ENCODE measurements at regions not wholly inside any gene's neighbourhood (a gene's known extent, or its start where the extent isn't known, plus 50 kb on each side); places are given as distances from the start of the nearest gene placed in this dataset.
"Not testable (repeated sequence)": the region's sequence is repeated elsewhere in the genome, so short reads cannot be mapped to it uniquely, and the experiment has no call there.

DNA sequence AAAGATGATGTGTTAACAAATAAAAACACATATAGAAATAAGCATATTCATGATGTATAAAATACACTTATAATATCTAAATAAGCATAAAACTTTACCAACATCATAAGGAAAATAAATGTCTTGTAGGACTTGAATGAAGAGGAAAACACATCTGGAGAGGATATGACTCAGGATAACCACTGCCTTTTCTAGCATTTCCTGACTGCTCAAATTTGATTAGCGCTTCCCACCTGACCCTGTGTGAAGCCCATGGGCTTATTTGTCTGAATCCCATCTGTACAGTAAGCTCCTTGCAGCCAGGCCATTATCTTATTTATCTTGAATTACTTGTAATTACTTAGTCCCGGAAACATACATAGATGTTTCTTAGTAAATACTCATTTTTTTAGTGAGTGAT, 608.6 kb downstream of the COL12A1 start:
- H3K36me3 ChIP-seq (replicated peaks in 1 of 2; ENCODE audit: insufficient read depth in 1 of 2, low read depth in 2 of 2), result no peaks in the 10 kb centered on the region
- no peaks in the 10 kb centered on the region for H3K27me3 ChIP-seq
- no peak overlapping the region for H3K4me3 ChIP-seq
- H3K9me3 ChIP-seq, result no peaks in the 10 kb centered on the region
- intact Hi-C loops (cut with DNase I), result no loop called here
- ATAC-seq (no peak), DNase-seq (no peak)
- no peak overlapping the region for H3K27ac ChIP-seq
- WGBS, 2 donors, result 89 to 92% methylated on average over 2 of the region's 2 CpGs
- TF ChIP-seq CTCF (IDR thresholded peaks at IDR 0.05) (no peak), POLR2A (IDR thresholded peaks at IDR 0.05) (no peak)
- H3K4me1 ChIP-seq, result peaks cover 4% of the 10 kb centered on the region

- Histone ChIP-seq H3K27ac (no peak overlapping the region), H3K9me3 (no peaks in the 10 kb centered on the region), H3K4me1 (peaks cover 4% of the 10 kb centered on the region), H3K27me3 (no peaks in the 10 kb centered on the region), H3K4me3 (no peak overlapping the region), H3K36me3 (replicated peaks in 1 of 2; ENCODE audit: insufficient read depth in 1 of 2, low read depth in 2 of 2) (no peaks in the 10 kb centered on the region)
- DNase-seq (no peak), ATAC-seq (no peak)
- intact Hi-C loops (cut with DNase I), result no loop called here
- TF ChIP-seq POLR2A (IDR thresholded peaks at IDR 0.05) (no peak), CTCF (IDR thresholded peaks at IDR 0.05) (no peak)
These were observed 609.3 kb downstream of the COL12A1 start for GRCh38 chr6:74596588-74596987.

- 39 to 64% methylated on average over 4 of the region's 4 CpGs for WGBS, 2 donors
- intact Hi-C loops (cut with DNase I); H3K9me3 ChIP-seq; H3K27ac ChIP-seq; H3K4me1 ChIP-seq; DNase-seq; ATAC-seq; H3K4me3 ChIP-seq; H3K36me3 ChIP-seq (replicated peaks in 1 of 2; ENCODE audit: insufficient read depth in 1 of 2, low read depth in 2 of 2); H3K27me3 ChIP-seq: not testable (repeated sequence)
- TF ChIP-seq CTCF (IDR thresholded peaks at IDR 0.05), result peak in 4 of 7 experiments; percentile 4 to 28 (median 12)
These were observed 611.5 kb downstream of the COL12A1 start for GRCh38 chr6:74594350-74594749.

GRCh38 chr6:74588094-74588832, 617.6 kb downstream of the COL12A1 start:
- Histone ChIP-seq H3K27me3 (no peaks in the 10 kb centered on the region), H3K4me3 (no peak overlapping the region), H3K4me1 (no peaks in the 10 kb centered on the region), H3K9me3 (no peaks in the 10 kb centered on the region), H3K36me3 (replicated peaks in 1 of 2; ENCODE audit: insufficient read depth in 1 of 2, low read depth in 2 of 2) (no peaks in the 10 kb centered on the region), H3K27ac (no peak overlapping the region)
- ATAC-seq (no peak), DNase-seq (no peak)
- TF ChIP-seq CTCF (IDR thresholded peaks at IDR 0.05) (no peak), POLR2A (IDR thresholded peaks at IDR 0.05) (no peak)
- intact Hi-C loops (cut with DNase I), result no loop called here
- WGBS, 2 donors, result 86 to 91% methylated on average over 5 of the region's 5 CpGs

DNA sequence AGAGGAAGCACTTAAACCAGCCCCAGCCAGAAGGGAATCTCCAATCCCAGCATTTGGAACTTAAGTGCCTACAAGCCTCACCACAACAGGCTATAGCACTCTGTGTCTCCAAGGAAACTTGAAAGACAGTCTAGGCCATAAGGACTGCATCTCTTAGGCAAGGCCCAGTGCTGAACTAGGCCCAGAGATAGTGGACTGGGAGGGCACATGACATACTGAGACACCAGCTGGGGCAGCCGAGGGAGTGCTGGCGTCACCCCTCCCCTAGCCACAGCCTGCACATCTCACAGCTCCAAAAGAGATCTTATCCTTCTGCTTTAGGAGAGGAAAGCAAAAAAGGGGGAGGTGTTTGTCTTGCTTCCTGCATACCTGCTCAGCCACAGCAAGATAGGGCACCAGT, 618.5 kb downstream of the COL12A1 start:
- Histone ChIP-seq H3K36me3 (replicated peaks in 1 of 2; ENCODE audit: insufficient read depth in 1 of 2, low read depth in 2 of 2) (no peaks in the 10 kb centered on the region), H3K27me3 (no peaks in the 10 kb centered on the region), H3K4me3 (no peak overlapping the region), H3K27ac (no peak overlapping the region), H3K9me3 (no peaks in the 10 kb centered on the region), H3K4me1 (no peaks in the 10 kb centered on the region)
- 89% methylated on average over 2 of the region's 2 CpGs for WGBS, 2 donors
- no peak for TF ChIP-seq CTCF (IDR thresholded peaks at IDR 0.05)
- intact Hi-C loops (cut with DNase I), result no loop called here
- ATAC-seq, result no peak
- no peak for DNase-seq
